Cerebellar nuclear complex (tissue), 1 donor: ENCODE measurements at regions not wholly inside any gene's neighbourhood (a gene's known extent, or its start where the extent isn't known, plus 50 kb on each side); places are given as distances from the start of the nearest gene placed in this dataset.
"Not testable (repeated sequence)": the region's sequence is repeated elsewhere in the genome, so short reads cannot be mapped to it uniquely, and the experiment has no call there.

Experiments
- DNase-seq, 2 experiments: peaks; one replicate each; lab custom pipeline; 2025; lab: John Stamatoyannopoulos, UW

- no peak for DNase-seq
Measured at GRCh38 chr7:131019351-131019750, 285.3 kb upstream of the KLF14 start.

DNA sequence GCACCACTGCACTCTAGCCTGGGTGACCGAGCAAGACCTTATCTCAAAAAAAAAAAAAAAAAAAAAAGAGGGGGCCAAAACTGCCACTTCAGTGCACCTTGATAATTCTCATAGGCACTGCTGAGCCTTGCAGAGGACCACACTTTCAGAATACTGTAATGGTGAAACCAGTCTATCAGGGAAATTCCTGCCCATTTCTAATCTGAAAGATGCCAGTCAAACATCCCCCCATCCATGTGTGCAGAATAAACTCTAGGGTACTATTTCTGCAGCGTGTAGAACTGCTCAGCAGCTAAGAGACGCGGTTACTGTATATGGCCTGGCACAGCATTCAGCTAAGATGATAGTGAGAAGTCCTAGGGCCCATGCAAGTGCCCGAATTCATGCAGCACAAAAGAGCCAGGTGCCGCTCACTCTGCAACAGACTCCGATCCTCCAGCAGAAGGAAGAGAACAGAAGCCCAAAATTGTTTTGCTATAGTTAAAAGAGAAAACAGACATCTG lies 286.8 kb upstream of the KLF14 start:
- DNase-seq: no peak

DNA sequence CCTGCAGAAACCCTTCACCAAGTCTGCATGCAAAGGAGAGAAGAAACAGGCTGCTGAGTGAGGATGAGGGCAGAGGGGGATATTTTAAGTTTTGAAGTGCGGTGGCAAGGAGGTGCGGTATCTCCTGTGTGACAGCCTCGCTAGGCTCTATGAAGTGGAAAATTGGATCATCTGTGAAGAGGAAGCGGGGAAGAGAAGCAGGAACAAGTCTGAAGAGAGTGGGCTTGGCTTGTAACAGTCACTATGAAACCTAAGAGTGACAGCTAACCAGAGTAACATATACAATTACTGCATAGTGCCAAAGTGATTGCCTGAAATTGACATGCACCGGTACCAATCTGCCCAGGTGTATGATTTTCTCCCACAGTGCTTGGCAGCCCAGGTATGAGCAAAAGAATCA lies 287.5 kb upstream of the KLF14 start:
- no peak for DNase-seq

DNA sequence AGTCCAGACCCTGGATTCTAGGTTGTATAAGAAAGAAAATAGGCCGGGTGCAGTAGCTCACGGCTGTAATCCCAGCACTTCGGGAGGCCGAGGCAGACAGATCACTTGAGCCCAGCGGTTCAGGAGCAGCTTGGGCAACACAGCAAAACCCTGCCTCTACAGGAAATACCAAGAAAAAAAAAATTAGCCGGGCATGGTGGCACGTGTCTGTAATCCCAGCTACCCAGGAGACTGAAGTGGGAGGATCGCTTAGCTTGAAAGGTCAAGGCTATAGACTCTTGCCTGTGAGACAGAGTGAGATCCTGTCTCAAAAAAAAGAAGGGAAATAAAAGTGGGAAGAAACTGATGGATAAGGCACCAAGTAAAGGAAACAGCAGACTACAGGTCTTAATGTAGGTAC lies 287.9 kb upstream of the KLF14 start:
- DNase-seq: no peak

DNA sequence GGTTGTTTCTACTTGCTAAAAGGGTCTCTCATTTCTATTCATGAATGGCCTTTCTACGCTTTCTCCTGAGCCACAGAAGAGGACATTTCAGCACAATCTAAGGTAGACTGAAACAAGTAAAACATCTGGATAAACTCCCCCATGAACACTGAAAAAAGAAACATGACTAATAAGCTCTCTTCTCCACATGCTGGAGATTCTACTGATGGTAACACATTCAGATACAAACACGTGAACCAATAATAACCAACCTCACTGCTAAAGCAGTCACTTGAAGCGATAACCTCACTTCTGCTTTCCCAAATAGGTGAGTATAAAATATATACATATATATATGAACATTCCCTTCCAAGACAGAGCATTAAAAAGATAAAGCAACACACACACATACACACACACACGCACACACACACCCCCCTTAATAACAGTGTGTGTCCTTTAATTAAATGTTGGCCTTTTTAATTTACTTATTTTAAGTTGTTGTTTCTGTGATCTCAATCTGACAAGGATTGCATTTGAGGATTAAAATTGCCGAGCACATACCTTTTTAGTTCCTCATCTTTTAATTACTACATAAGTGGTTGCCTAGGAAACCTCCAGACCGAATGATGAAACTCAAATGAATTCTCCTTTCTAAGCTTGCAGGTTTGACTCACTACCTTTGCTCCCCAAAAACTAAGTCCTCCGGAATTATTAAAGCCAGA lies 292.4 kb upstream of the KLF14 start:
- no peak for DNase-seq

DNA sequence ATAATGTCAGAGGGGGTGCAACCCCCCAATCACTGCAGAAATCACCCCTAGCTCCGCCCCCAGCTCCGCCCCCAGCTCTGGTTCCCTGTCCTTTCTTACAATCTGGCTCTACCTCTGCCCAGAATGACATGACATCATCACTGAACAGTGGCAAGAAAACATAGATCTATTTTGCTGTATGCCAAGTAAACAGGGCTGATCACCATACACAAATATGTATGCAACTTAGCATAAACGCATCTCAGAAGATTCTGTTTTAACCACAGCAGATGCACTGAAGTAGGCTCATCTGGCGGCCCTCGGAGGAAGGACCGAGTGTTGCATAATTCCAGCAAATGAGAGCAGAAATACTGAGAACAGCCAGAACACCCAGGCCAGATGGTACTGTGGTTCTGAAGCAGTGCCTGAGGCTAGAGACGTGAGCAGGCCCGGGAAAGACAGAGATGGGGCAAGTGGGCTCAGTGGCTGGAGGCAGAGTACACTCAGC lies 293.3 kb upstream of the KLF14 start:
- DNase-seq: no peak

GRCh38 chr7:131028295-131028694 lies 294.3 kb upstream of the KLF14 start:
- no peak for DNase-seq

DNA sequence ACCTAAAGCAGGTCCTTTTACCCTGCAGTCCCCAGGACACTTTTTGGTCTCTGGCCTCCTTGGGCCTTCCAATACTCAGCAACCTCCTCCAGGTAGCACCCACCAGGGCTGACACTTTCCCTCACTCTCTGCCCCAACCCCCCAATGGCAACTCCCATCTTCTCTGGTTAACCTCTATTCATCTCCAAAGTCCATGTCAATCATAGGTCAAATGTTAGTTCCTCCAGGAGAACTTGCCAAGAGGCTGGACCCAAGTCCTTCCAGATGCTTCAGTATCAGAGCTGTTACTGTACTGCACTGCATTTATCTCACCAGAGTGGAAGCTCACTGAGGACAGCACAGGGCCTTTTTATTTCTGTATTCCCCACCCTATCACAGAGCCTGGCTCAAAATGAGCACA lies 295.0 kb upstream of the KLF14 start:
- DNase-seq: no peak

DNA sequence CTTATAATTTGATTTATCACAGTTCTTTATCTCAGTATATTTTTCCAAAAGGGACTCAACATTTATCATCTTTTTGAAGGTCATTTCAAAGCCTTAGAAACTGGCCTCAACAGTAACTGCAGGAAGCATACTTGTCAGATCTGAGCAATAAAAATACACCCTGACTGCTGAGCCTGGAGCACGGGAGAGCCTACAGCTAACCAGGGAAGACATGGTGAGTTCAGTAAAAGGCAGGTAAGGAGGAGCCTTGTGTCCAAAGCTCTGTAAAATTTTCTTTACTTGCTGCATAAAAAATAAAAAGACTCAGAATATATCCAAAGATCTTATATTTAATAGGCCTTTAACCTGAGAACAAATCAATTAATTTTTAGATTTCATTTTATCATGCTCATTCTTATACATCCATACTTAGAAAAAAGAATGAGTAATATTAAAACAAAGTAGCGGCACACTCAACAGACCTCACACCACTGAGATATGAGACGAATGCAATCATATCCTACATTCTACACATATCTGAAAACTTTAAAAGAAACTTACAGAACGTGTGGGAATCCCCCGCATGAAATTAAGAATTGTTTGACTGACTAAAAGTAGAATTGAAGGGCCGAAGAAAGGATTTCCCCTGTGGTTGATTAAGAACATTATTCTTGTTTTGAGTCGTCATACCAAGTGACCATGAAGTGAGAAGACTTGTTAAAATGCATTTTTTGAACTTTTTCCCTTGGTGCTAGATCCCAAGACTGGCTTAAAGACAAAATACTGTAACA lies 296.4 kb upstream of the MKLN1 start:
- DNase-seq: no peak

- no peak for DNase-seq
Measured at GRCh38 chr7:131032786-131033185, 294.9 kb upstream of the MKLN1 start.

DNA sequence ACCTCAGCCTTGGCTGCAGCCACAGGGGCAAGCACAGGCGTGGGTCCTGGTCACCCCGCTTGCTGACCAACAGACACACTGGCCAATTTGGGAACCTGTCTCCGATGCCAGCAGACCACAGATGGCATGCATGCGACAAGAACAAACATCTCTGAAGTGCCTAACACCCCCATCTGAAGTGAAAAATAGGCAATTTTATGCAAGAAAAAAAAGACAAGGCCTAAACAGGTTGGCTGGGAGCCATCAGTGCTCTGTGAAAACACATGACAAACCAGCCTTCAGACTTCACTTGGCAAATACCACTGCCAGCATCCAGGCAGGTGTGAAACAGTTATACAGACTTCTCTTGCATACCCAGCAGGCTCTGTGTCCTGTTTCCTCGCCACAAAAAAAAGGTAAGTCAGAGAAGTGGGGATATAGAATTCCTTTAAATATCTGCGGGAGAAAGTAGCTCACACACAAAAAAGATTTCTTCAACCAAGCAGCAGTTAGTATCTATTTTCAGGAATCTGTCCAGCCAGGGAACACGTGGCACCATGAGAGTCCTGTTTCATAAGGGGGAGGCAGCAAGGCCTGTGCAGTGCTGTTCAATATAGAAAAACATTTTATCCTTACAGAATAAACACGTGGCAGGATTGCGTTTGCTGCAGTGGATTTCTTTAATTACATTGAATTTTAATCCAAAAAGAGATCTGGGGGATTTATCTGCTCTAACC lies 293.4 kb upstream of the MKLN1 start:
- peak in 1 of 2 experiments; percentile 37 for DNase-seq

GRCh38 chr7:131035088-131035770 lies 292.4 kb upstream of the MKLN1 start:
- DNase-seq: no peak

- DNase-seq: no peak
Measured at GRCh38 chr7:131038153-131038552, 289.5 kb upstream of the MKLN1 start.

- DNase-seq: no peak
Measured at GRCh38 chr7:131039355-131039762, 288.3 kb upstream of the MKLN1 start.

- no peak for DNase-seq
Measured at GRCh38 chr7:131039836-131040235, 287.8 kb upstream of the MKLN1 start.

GRCh38 chr7:131040467-131040932 lies 287.2 kb upstream of the MKLN1 start:
- peak in 1 of 2 experiments; percentile 40 for DNase-seq

- DNase-seq: not testable (repeated sequence)
Measured at GRCh38 chr7:131041012-131041695, 286.5 kb upstream of the MKLN1 start.

- DNase-seq: no peak
Measured at GRCh38 chr7:131042269-131043160, 285.2 kb upstream of the MKLN1 start.

DNA sequence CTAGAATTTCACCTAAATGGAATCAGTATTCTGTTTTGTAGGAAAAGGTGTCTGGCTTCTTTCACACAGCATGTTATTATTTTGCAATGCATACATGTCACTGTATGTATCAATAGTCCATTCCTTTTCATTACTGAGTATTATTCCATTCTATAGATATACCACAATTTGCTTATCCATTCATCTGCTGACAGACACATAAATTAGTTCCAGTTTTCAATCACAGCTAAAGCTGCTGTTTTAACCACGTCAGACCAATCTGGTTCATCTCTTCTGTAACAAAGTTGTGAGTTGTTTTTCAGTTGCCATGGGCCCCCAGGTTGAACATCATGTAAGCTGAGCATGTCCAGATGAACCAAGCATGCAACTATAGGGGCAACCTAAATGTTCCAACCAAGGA lies 282.1 kb upstream of the MKLN1 start:
- DNase-seq: no peak

DNA sequence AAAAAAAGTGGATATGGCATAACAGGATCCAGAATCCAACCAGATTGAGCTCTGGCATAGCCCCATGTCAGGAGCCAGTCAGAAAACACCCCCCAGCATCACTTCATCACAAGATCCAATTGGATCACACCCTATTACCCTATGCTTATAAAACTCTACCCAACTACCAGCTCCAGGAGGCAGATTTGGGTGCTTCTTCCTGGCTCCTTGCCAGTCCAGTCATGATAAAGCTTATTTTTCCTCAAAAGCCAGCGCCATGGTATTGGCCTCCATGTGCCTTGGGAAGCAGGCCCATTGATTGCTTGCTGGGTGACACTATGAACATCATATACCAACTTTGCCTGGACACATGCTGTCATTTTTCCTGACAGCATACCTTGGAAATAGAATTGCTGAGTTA lies 281.4 kb upstream of the MKLN1 start:
- no peak for DNase-seq
